GDM1 (cell line): ENCODE measurements at regions not wholly inside any gene's neighbourhood (a gene's known extent, or its start where the extent isn't known, plus 50 kb on each side); places are given as distances from the start of the nearest gene placed in this dataset.

ENCODE experiments used
- DNase-seq: peaks from one replicate; lab custom pipeline; 2025; lab: John Stamatoyannopoulos, UW

GRCh38 chr3:40858364-40859115 lies 333.8 kb downstream of the ZNF621 start:
- no peak for DNase-seq

DNA sequence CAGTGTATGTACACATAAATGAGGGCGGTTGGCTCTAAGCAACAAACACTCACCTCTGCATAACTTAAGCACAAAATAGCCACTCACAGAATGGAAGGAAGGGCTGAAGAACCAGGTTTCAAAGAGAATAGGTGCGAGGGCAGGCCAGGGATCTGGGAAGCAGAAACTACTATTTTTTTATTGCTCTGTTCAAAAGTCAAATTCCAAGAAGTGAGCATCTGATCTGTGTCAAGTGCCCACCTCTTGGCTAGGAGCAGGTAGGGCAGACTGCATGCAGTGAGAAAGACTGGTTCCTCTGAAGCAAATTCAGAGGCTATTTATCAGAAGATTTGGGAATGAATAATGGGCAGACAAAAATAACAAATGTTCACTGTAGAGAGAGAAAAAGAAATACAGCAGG lies 336.4 kb upstream of the CTNNB1 start:
- DNase-seq, result no peak

- no peak for DNase-seq
Observed at GRCh38 chr3:40864146-40864782, 335.0 kb upstream of the CTNNB1 start.

DNA sequence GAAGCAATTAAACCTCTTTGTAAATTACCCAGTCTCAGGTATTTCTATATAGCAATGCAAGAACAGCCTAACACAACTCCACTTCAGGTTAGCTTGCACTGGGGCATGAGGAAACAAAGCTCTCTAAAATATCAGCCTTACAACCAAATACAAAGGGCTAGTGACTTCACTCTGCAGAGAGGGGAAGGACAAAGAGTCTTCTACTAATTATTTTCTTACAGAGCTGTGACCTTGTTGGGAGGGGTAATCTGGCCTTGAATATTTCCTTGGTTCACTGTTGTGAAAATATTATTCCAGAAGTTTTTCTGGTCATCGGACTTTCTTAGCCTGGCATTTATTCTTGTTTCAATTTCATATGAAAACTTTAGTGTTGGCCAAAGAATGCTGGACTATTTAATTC lies 334.4 kb upstream of the CTNNB1 start:
- DNase-seq, result no peak

DNA sequence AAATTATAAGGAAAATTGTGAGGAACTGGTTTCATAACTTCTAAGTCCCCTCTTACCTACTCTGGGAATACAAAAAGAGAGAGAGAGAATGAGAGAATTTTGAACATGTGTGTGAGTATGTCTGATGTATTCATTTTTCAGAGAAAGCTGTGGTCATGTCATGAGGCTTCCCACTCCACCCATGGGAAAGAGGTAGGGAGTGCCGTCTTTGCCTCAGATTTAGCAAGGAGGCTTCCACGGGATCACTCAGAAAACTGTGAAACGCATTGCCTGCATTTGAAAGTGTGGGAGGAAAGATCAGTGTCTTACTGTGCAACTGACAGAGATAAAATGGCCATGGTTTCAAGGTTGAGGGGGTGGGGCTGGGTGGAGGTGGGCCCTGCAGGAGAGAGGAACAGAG lies 331.5 kb upstream of the CTNNB1 start:
- DNase-seq, result no peak

DNA sequence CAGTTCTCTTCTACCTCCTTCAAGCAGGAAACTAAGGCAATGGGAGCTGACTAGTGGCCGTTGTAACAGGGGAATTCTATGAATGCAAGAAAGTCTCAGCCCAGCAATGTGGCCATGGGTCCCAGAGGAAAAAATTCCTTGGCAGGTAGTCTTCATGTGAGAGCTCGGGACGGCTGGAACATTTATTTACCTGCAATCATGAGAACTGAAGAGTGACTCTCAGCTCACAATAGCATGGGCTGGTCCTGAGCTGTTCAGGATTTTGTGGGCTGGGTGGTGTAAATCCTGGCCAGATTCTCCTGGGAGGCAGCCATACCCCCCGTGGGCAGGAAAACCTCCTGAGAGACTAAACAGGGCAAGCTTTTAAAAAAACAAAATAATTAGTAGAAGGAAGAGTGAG lies 330.3 kb upstream of the CTNNB1 start:
- no peak for DNase-seq

DNA sequence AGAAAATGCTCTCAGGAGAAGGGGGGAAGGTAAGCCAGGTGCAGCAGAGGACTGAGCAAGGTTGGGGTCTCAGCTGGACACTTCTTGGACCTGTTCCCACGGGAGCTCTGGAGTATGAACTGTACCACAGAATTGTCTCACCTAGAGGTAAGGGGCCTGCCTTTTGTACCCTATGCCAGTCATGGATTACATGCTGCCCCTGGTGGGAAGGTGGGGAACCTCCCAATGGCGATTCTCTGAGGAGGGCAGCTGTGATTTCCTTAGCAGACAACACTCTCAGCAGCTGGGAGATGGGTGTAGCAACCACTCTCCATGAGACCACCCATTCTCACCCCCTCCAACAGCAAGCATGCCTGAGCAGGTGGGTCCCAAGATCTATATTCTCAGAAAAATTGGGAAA lies 329.4 kb upstream of the CTNNB1 start:
- DNase-seq, result no peak

DNA sequence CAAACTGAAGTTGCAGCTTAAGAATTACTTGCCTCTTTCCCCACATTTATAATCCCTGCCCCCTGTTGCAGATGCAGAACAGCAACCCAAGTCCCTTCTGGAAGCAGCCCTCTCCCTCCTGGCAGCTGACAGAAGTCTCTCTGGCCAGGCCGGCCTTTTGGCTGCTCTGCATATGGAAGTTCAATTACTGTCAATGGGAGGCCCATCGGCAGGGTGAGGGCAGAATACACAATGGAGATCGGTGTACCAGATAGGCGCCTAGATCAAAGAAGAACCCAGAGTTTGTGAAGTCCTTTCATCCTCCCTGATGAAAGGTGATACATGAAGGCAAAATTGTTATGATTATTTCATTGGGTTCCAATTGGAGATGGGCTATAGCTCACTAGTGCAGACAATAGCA lies 327.9 kb upstream of the CTNNB1 start:
- no peak for DNase-seq

- no peak for DNase-seq
Observed at GRCh38 chr3:40872258-40872920, 326.9 kb upstream of the CTNNB1 start.

DNA sequence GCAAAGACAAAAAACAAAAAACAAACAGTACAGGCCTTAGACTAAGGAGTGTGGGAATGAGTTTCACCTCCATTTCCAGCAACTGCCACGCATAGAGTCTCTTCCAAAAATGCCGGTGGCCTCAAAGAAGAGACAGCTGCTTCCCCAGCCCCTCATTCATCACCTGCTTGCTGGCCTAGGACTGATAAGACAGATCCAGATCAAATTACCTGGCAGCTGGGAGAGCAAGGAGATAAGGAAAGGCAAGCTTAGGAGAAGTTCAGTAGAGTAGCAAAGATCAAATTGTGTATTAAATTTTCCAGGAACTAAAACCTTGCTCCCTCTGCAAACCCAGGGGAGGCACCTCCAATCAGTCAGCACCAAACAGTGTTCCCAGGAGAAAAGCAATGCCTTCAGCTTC lies 325.8 kb upstream of the CTNNB1 start:
- DNase-seq, result no peak

GRCh38 chr3:40873934-40874699 lies 325.2 kb upstream of the CTNNB1 start:
- DNase-seq, result no peak

GRCh38 chr3:40875581-40875980 lies 323.7 kb upstream of the CTNNB1 start:
- DNase-seq, result no peak

DNA sequence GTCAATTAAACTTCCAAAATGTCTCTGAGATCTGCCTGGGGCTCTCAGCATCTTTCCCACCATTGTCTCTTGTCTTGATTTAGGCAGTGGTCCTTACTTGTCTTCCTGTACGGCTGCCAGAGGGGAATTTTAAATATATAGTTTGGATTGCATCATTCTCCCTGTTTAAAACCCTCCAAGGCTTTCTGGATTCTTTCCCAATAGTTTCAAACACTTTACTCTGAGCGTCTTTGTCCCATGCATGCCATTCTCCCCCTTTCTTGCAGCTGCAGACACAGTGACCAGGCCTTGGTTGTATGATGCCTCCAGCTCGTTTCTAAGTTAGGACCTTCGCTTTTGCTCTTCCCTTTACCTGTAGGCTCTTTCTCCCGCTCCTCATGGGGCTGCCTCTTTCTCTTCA lies 323.3 kb upstream of the CTNNB1 start:
- no peak for DNase-seq

- DNase-seq, result no peak
Observed at GRCh38 chr3:40876496-40876895, 322.8 kb upstream of the CTNNB1 start.

- DNase-seq, result no peak
Observed at GRCh38 chr3:40877631-40878463, 321.5 kb upstream of the CTNNB1 start.

- DNase-seq, result no peak
Observed at GRCh38 chr3:40878464-40878905, 320.8 kb upstream of the CTNNB1 start.

- no peak for DNase-seq
Observed at GRCh38 chr3:40885430-40885829, 313.9 kb upstream of the CTNNB1 start.

GRCh38 chr3:40886660-40887425 lies 312.5 kb upstream of the CTNNB1 start:
- DNase-seq, result no peak

GRCh38 chr3:40891186-40891585 lies 308.1 kb upstream of the CTNNB1 start:
- no peak for DNase-seq

DNA sequence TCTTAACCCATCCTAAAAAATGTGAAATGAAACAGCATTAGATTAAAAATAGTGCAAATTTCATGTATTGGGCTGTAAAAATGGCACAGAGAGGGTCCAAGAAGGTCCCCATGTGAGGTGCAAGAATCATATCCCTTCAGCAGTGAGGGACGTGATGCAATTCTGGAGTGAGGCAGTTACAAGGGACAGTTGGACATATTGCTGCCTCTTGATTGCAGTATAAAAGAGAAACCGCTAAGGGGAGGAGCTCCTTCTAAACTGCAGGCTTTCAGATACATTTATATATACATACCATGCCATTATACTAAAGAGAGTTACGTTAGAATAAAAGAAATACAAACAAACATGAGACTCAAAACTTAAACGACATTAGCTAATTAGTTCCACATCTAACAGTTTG lies 304.2 kb upstream of the CTNNB1 start:
- DNase-seq, result no peak

- no peak for DNase-seq
Observed at GRCh38 chr3:40899286-40899712, 300.0 kb upstream of the CTNNB1 start.
